DMS114 treated with DMSO at 0.1 percent for 48 hours (cell line): ENCODE measurements at regions not wholly inside any gene's neighbourhood (a gene's known extent, or its start where the extent isn't known, plus 50 kb on each side); places are given as distances from the start of the nearest gene placed in this dataset.

ENCODE experiments used
- DNase-seq: peaks from one replicate; lab custom pipeline; 2025; ENCODE audit not compliant: unreplicated experiment; lab: John Stamatoyannopoulos, UW

DNA sequence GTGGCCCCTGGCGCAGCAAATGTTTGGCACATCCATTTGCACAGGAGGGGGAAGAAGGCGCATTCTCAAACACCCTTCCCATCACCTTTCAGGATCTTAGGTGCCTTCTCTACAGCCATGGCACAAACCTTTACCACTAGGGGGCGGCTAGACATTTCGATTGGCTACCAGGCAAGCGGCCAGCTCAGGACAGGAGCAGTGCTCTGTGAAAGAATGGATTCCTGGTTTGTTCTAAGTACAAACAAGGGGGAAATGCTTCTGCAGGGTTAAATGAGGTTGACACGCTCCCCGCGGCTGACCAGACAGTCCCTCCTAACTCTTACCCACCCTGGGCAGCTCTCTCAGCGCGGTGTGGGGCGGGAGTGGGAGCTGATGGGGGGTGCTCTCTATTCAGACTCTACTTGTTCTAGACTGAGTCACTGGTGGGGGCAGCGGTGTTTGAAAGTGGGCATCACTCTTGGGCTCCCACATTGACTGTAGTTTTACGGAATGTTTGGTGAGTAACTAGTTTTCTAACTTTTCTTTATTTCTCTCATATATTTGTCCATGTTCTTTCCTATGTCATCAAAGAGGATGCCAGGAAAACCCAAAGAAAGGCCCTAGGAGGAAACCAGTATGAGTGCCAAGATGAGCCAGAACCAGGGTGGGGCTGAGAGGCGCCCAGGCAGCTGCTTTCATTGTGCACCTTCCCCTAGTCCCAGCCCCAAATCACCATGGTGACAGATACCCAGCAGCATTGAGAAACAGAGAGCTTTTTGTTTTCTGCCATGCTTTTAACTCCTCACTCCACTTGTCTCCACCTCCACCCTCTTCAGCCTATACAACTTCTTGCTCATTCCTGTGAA is 61.4 kb upstream of the GPR158 start:
- DNase-seq, result peak; percentile 65

DNA sequence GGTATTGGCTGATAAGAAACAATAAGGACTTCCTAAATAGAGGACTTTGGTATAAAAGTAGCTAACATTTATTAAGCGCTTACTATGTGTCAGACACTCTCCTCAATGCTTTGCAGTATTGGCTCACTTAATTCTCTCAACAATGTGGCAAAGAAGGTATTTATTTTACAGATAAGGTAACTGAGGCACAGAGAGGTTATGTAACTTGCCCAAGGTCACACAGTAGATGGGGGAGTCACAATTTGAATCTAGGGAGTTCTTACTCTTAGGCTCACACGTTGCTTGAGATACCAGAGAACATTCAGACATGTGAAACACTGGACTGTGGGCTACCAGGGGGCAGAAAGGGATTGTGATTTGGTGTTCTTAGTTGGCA is 60.8 kb upstream of the GPR158 start:
- no peak for DNase-seq

DNA sequence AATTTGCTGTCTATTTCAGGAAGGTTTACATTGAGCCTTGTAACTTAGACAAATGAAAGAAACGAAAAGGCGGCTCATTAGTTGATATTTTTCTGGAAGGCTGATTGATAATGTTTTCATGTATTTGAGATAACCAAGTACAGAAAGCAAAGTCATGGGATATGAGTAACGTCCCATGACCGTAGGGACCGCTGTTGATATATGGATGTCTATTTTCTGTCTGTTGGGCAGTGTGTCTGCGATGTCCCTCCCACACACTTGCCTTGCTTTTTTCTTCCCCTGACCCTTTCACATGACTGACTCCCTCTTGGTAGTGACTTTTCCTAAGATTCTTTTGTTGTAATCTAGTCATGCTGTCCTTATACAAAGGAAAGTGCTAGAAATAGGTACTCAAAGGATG is 57.0 kb upstream of the GPR158 start:
- DNase-seq, result no peak

DNA sequence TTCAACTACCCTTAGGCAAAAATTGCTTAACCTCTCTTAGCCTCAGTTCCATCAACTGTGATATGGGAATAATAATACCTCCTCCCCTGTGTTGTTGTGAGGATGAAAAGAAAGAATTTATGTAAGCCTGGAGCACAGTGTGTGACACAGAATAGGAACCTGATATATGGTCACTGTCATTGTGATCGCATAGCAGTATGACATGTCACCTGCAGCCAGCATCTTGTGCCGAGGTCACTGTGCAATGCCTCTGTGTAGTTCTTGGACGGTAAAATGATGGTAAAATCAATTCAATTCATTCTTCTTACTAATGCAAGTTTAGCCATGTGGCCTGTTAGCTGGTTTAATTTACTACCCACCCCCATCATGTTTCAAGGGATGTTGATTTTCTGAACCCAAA is 54.6 kb upstream of the GPR158 start:
- no peak for DNase-seq
